ENCODE measurements at regions not wholly inside any gene's neighbourhood (a gene's known extent, or its start where the extent isn't known, plus 50 kb on each side); places are given as distances from the start of the nearest gene placed in this dataset.
"Not testable (repeated sequence)": the region's sequence is repeated elsewhere in the genome, so short reads cannot be mapped to it uniquely, and the experiment has no call there.

DNA sequence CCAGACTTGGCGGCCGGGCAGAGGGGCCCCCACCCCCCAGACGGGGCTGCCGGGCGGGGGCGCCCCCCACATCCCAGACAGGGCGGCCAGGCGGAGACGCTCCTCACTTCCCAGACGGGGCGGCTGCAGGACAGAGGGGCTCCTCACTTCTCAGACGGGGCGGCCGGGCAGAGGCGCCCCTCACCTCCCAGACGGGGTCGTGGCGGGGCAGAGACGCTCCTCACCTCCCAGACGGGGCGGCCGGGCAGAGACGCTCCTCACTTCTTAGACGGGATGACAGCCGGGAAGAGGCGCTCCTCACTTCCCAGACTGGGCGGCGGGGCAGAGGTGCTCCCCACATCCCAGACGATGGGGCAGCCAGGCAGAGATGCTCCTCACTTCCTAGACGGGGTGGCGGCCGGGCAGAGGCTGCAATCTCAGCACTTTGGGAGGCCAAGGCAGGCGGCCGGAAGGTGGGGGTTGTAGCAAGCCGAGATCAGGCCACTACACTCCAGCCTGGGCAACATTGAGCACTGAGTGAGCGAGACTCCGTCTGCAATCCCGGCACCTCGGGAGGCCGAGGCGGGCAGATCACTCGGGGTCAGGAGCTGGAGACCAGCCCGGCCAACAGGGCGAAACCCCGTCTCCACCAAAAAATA, 79.0 kb upstream of the TBX5 start:
- TF ChIP-seq, protein P1, sequence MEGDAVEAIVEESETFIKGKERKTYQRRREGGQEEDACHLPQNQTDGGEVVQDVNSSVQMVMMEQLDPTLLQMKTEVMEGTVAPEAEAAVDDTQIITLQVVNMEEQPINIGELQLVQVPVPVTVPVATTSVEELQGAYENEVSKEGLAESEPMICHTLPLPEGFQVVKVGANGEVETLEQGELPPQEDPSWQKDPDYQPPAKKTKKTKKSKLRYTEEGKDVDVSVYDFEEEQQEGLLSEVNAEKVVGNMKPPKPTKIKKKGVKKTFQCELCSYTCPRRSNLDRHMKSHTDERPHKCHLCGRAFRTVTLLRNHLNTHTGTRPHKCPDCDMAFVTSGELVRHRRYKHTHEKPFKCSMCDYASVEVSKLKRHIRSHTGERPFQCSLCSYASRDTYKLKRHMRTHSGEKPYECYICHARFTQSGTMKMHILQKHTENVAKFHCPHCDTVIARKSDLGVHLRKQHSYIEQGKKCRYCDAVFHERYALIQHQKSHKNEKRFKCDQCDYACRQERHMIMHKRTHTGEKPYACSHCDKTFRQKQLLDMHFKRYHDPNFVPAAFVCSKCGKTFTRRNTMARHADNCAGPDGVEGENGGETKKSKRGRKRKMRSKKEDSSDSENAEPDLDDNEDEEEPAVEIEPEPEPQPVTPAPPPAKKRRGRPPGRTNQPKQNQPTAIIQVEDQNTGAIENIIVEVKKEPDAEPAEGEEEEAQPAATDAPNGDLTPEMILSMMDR (IDR thresholded peaks at IDR 0.05), result not testable (repeated sequence)
- not testable (repeated sequence) for TF ChIP-seq POLR2A (IDR thresholded peaks at IDR 0.05)

Data from right lobe of liver (tissue), 4 donors.